BJ (cell line): ENCODE measurements at regions not wholly inside any gene's neighbourhood (a gene's known extent, or its start where the extent isn't known, plus 50 kb on each side); places are given as distances from the start of the nearest gene placed in this dataset.
"Not testable (repeated sequence)": the region's sequence is repeated elsewhere in the genome, so short reads cannot be mapped to it uniquely, and the experiment has no call there.

Experiments used
- CTCF ChIA-PET: fragments of 350-600 bp; formaldehyde crosslinking; extraction: SDS; loops from one replicate; lab custom pipeline; 2021; ENCODE audit warnings: antibody characterized with exemption, inconsistent platforms; lab: Yijun Ruan, JAX
- POLR2A ChIA-PET: fragments of 300-600 bp; sonication (Branson Sonifier 250); formaldehyde crosslinking; extraction: SDS; loops from one replicate; lab custom pipeline; 2021; ENCODE audit warnings: antibody characterized with exemption; lab: Charles Lee
- DNase-seq: peaks from one replicate; pipeline ENCODE4 v3.0.0-alpha.2; 2011; ENCODE audit warnings: low read depth
- H3K27me3 ChIP-seq: 2 replicates; pipeline ENCODE4 v1.6.0; 2011; ENCODE audit warnings: low read length; ENCODE audit not compliant: control insufficient read depth, insufficient read depth
- H3K36me3 ChIP-seq: 2 replicates; pipeline ENCODE4 v1.5.1; 2011; ENCODE audit warnings: low read length; ENCODE audit not compliant: control insufficient read depth, insufficient read depth
- H3K4me3 ChIP-seq: 2 replicates; pipeline ENCODE4 v1.5.1; 2011; ENCODE audit warnings: low read depth, mild to moderate bottlenecking, control low read depth, low read length
- TF ChIP-seq, protein P1 (sequence below): IDR thresholded peaks from 2 replicates; pipeline ENCODE4 v1.5.1; 2011; ENCODE audit warnings: low read depth, mild to moderate bottlenecking, control low read depth, inconsistent platforms, low read length, moderate library complexity; ENCODE audit not compliant: insufficient read depth

DNA sequence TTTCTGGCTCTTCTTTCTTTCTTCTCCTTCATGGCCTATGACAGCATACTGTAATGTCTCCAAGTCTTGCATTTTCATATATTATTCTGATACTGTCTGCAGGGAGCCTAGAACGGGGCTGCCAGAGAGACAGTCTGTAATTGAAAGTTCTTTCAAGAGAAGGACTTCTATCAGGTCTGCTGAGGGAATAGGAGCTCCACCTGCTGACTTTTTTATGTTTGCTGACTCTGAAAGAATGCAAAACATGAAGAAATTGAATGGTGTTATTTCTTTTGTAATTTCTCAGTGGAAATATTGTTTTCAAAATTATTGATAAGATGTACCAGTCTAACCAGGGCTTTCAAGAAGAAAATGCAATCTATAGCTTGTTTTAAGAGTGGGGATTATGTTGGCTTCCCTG is 121.9 kb upstream of the RFX3 start:
- Histone ChIP-seq H3K27me3 (no peaks in the 10 kb centered on the region), H3K36me3 (no peaks in the 10 kb centered on the region), H3K4me3 (no peak overlapping the region)
- ChIA-PET CTCF (no interaction called here), POLR2A (no interaction called here)
- TF ChIP-seq, protein P1, sequence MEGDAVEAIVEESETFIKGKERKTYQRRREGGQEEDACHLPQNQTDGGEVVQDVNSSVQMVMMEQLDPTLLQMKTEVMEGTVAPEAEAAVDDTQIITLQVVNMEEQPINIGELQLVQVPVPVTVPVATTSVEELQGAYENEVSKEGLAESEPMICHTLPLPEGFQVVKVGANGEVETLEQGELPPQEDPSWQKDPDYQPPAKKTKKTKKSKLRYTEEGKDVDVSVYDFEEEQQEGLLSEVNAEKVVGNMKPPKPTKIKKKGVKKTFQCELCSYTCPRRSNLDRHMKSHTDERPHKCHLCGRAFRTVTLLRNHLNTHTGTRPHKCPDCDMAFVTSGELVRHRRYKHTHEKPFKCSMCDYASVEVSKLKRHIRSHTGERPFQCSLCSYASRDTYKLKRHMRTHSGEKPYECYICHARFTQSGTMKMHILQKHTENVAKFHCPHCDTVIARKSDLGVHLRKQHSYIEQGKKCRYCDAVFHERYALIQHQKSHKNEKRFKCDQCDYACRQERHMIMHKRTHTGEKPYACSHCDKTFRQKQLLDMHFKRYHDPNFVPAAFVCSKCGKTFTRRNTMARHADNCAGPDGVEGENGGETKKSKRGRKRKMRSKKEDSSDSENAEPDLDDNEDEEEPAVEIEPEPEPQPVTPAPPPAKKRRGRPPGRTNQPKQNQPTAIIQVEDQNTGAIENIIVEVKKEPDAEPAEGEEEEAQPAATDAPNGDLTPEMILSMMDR: no peak
- no peak for DNase-seq

DNA sequence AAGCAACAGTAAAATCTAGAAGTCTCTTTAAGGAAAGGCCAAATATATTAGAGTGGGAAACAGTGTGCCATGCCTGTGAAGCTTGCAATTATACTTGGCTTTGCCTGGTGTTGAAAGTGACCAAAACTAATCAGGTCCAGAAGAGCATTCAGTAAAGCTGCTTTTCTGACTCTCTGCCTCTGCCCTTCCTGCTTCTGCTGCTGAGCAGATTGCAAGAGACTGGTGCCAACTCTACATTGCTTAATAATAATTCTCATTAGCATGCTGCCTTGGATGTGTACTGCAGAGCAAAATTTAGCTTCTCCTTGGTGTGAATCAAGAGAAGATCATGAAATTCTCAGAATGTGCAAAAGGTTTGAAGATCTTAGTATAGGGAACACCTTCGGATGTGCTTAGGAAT is 120.4 kb upstream of the RFX3 start:
- H3K4me3 ChIP-seq: no peak overlapping the region
- DNase-seq: no peak
- POLR2A ChIA-PET: no interaction called here
- H3K27me3 ChIP-seq: no peaks in the 10 kb centered on the region
- TF ChIP-seq, protein P1: no peak
- CTCF ChIA-PET: interaction anchor here (0.8 kb wide), 1 partner anchor 14 kb away, joined by 3 read pairs; no protein-coding TSS in a partner anchor
- H3K36me3 ChIP-seq: no peaks in the 10 kb centered on the region

DNA sequence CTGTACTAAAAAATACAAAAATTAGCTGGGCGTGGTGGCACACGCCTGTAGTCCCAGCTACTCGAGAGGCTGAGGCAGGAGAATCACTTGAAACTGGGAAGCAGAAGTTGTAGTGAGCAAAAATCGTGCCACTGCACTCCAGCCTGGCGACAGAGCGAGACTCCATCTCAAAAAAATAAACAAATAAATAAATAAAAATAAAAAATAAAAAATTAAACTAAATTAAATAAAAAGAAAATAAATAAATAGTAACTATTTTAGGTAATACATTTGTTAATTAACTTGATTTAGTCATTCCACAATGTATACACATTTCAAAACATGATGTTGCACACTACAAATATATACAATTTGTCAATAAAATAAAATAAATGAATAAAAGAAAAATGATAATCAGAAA is 116.3 kb upstream of the RFX3 start:
- H3K36me3 ChIP-seq, H3K4me3 ChIP-seq, CTCF ChIA-PET, POLR2A ChIA-PET, DNase-seq, H3K27me3 ChIP-seq: not testable (repeated sequence)

DNA sequence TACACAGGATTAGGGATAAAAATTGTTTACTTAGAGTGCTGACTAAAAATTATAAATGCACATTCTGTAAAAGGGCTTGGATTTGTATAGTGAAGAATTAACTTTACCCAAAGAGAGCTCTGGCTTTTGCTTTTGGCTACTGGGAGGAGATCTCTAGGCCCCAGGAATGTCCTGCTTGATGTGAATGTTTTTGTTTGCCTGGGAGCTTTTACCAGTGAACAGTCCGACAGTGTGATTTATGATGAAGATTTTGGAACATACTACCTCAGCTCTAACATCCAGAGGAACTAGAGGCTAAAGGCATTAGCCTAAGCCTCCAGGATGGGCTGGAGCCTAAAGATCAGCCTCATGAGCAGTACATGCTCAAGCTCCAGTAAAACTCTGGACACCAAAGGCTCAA is 103.7 kb upstream of the RFX3 start:
- TF ChIP-seq, protein P1: no peak
- Histone ChIP-seq H3K36me3 (no peaks in the 10 kb centered on the region), H3K27me3 (no peaks in the 10 kb centered on the region), H3K4me3 (no peak overlapping the region)
- ChIA-PET POLR2A (no interaction called here), CTCF (no interaction called here)
- no peak for DNase-seq

DNA sequence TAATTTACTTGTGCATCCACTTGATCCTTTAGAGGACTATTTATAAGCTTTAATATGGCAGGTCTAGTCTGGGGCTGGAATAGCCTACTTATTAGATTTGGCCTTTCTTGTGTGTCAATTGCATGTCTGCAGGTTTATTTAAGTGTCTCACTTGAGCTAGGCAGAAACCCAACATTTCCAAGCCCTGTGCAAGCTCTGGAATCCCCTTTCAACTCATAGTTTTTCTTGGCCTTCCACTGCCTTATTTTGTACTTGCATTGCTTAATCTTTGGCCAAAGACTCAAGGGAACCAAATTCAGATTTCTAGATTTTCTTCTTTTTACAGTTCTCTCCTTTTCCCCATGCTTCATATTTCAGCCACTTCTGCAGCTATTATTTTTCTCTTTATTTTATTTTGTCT is 102.4 kb upstream of the RFX3 start:
- H3K27me3 ChIP-seq: no peaks in the 10 kb centered on the region
- ChIA-PET CTCF (no interaction called here), POLR2A (no interaction called here)
- H3K36me3 ChIP-seq: no peaks in the 10 kb centered on the region
- TF ChIP-seq, protein P1: no peak
- H3K4me3 ChIP-seq: no peak overlapping the region
- DNase-seq: no peak

DNA sequence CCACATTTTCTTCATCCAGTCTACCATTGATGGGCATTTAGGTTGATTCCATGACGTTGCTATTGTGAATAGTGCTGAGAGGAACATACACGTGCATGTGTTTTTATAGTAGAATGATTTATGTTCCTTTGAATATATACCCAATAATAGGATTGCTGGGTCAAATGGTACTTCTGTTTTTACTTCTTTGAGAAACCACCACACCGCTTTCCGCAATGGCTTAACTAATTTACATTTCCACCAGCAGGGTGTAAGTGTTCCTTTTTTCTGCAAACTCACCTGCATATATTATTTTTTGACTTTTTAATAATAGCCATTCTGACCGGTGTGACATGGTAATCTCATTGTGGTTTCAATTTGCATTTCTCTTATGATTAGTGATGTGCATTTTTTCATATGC is 82.2 kb upstream of the RFX3 start:
- Histone ChIP-seq H3K36me3 (no peaks in the 10 kb centered on the region), H3K4me3 (no peak overlapping the region), H3K27me3 (no peaks in the 10 kb centered on the region)
- TF ChIP-seq, protein P1: no peak
- no peak for DNase-seq
- ChIA-PET CTCF (no interaction called here), POLR2A (no interaction called here)
